Activated CD8-positive, alpha-beta memory T cell treated with anti-CD3 and anti-CD28 coated beads, Interleukin-2, amount 50 U/mL, for 24 hours (primary cell): ENCODE measurements at regions not wholly inside any gene's neighbourhood (a gene's known extent, or its start where the extent isn't known, plus 50 kb on each side); places are given as distances from the start of the nearest gene placed in this dataset.

ENCODE experiments used
- DNase-seq: peaks from one replicate; pipeline ENCODE4 v3.0.0-alpha.2; 2020; ENCODE audit errors: extremely low read depth

DNA sequence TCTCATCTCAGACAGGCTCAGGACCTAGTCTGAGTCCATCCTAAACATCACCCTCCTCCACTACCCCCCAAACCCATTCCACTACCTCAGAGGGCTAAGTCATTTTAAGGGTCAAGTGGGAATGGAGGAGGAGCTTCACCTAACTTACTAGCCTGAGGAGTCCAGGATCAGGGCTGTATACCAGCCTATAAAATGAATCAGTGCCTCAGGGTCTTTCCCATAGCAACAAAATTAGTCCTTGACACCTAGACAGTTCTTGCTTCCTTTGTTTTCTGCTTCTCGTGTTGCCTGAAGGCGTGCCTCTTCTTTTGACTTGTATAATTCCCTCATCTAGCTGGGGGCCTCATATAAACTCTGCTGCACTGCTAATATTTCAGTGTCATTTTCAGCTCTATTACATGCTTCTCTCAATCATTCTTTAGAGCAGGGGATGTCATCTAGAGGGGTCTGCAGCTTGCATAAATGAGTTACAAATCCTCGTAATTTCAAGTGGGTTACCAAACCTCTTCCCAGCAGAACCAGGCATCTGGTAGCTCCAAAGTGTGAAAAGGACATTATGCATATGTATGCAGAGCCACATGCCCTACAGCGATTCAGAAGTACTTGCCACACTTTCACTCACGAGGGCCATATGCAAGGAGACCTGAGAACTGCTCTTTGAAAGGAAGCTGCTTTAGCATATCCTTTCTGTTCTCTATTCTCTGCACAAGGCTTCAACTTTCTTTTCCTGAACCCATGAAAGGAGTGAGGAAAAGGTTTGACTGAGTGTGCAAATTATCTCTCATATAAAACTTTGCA is 311.7 kb upstream of the SEMA6D start:
- DNase-seq, result no peak

GRCh38 chr15:47407692-47408091 is 309.6 kb upstream of the SEMA6D start:
- DNase-seq, result no peak

DNA sequence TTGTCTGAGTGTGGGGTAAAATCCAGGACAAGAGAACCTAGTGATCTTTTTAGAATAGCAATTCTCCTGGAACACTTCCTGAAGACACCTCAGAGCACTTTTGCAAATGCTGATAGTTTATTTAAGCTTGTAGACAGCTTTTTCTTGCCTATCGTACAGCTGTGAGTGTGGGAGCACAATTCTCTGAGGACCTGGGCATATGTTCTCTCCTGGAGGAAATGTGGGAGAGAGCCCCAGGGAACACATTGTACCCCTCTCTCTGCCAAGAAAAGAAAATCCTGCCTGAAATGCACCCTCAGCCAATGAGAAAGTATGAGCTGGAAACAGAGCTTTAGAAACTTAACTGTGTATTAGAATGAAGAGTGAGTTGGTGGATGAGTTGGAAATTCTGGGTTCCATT is 308.3 kb upstream of the SEMA6D start:
- no peak for DNase-seq

- no peak for DNase-seq
Measured at GRCh38 chr15:47409600-47409999, 307.7 kb upstream of the SEMA6D start.

GRCh38 chr15:47410247-47410646 is 307.1 kb upstream of the SEMA6D start:
- no peak for DNase-seq

- DNase-seq, result no peak
Measured at GRCh38 chr15:47411733-47412132, 305.6 kb upstream of the SEMA6D start.

DNA sequence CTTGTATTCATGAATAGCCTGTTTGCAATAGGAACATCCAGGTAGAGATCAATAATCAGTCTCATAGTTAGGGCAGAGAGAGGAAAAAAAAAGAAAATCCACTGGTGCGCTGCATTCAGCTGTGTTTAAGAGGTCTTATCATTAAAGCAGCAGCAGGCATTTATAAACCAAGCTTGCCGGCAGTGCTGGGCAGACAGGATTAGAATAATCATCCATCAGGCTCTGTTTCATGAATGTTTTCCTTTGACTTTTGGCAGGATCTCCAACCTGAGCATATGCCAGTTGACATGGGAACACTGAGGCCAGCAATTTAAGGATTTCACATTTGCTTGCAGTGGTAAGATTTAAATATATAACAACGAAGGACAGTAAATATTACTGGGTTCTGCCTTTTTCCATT is 305.2 kb upstream of the SEMA6D start:
- DNase-seq, result no peak

DNA sequence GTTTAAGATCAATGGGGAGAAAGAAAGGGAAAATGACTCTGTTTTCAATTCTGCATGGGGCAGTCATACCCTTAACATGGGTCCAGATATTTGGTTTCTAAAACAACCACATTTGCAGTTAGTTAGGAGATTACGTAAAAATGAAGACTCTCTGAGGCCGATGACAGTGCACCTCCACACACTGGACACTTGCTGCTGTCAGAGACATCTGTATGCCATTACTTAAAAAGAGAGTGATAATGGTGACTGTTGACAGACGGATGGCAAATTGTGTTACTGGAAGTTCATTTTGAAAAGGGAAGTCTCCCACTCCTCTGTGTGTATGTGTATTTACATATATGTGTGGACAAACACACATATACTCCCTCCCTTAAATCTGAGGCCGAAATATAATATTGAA is 304.5 kb upstream of the SEMA6D start:
- no peak for DNase-seq

DNA sequence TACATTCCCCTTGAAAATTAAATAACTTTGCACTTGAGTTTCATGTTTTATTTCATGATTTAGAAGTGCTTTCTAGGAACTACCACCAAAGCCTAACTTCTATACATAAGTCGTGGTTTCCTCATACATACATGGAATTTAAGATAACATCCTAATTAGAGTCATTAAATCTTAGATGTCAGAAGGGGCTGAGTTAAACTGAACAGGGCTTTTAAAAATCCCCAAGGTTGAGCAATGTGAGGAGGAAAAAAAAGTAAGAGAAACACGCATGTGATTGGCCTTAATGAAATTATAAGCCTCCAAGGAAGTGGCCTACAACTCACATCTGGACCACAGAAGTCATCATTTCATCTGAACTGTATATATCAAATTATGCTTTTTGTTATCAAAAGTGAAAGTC is 303.1 kb upstream of the SEMA6D start:
- no peak for DNase-seq

- DNase-seq, result no peak
Measured at GRCh38 chr15:47415539-47415971, 301.8 kb upstream of the SEMA6D start.

DNA sequence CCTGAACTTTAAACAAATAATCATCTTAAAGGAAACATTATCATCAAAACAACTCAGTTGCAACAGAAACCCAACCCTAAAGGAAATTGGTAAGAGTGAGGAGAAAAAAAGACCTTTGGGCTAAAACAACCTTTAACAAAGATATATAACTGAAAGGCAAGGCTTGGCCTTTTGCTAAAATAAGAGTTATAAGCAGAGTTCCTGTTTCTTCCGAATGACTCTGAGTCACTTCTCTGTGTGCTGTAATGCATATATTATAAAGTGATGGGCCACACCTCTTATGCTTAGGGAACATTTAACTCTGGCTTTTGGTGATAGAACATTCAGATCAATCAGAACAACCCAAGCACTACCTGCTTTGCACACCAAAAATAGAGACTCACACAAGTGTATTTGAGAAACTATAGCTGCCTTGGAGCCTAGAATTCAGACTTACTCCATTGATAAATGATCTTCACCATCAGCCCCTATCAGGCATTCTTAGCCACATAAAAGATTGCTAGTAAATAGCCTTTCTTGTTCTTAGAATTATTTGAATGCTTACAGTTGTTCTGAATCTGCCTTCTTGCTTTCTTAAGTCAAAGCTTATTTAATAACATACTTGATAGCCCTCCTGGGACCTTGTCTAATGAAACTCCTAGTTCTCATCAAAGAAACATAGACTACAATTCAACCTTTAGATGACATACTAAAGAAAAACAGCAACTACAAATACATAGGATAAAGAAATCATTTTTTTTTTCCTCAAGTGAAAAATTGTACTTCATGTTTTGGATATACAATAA is 294.2 kb upstream of the SEMA6D start:
- no peak for DNase-seq

DNA sequence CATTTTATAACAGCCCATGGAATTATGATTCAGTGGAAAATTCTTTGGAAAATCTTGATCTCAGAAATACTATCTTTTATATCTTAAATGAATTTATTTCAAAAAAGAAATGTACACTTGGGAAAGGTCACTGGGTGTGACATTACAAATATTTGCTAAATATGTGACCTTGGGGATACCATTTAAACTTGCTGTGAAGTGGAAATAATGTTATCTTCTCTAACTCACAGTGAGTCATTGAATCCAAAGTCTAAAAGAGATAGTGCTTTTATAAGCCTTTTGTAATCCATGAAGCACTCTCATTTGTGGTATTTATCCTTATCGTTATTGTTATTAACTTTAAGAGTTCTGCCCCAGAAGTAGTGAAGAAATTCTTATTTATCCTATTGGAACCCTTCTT is 289.8 kb upstream of the SEMA6D start:
- no peak for DNase-seq

- no peak for DNase-seq
Measured at GRCh38 chr15:47429376-47429775, 287.9 kb upstream of the SEMA6D start.

GRCh38 chr15:47431501-47431900 is 285.8 kb upstream of the SEMA6D start:
- DNase-seq, result no peak

DNA sequence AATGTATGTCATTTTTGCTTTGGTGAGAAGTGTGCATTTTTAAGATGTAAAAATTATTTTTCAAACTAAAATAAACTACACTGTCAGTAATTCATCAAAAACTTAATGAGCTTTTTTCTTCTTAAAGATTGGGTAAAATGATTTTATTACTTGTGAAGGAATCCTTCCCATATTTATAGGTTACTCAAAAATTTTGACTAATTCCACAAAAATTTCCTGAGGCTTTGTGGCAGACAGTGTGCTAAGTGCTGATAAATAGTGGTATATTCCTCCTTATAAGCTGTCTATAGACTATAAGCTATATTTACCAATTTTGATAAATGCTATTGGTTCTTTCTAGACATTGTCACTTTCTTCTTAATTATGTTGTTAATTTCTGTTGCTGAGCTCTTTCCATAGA is 284.5 kb upstream of the SEMA6D start:
- no peak for DNase-seq

- DNase-seq, result no peak
Measured at GRCh38 chr15:47434596-47434995, 282.7 kb upstream of the SEMA6D start.

DNA sequence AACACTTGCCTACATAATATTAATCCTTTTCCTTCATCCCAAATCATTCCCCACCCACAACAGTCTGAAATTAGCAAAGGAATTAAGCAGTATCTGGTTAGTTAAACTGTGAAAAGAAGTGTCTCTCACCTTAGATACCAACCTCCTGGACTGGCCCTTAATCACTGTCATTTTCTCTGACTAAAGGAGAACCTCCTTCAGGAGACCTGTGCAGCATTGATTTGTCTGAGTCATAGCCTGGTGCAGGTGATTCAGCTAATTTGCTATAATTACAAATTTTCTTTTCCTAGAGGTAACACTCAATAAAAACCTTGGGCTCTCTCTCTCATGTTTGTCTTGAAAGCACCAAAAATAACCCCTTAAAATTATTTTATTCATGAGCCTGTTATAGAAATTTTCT is 279.8 kb upstream of the SEMA6D start:
- DNase-seq, result no peak

- no peak for DNase-seq
Measured at GRCh38 chr15:47439146-47440111, 277.9 kb upstream of the SEMA6D start.

GRCh38 chr15:47442371-47442770 is 274.9 kb upstream of the SEMA6D start:
- no peak for DNase-seq

GRCh38 chr15:47443839-47444238 is 273.5 kb upstream of the SEMA6D start:
- DNase-seq, result no peak

DNA sequence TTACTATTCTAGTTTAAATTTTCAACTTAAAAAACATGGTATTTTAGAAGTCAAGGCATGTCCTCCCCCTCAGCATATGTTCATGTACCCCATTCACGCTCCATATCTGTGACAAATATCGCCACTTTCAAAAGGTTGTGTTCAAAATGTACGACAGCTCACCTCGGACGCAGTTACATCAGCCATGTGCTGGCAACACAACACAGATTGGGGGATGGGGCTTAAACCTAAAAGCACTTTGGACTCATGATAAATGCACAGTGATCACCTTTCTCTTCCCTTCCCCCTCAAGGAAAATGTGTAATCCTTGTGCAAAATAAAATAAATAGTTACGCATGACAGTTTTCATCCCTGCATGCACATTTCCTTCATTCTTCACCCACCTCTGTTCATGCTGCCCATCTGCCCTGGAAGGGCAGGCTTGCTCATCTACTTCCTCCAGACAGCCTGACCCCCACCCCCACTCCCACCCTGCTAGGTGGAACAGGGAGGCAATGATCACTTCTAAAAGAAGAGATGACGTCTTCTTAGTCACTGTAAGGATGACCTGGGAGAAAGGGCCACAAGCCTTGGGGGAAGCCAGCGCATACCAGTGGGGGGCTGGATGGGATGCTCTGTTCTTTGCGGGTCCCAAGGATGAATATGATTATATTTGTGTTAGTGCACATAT is 271.4 kb upstream of the SEMA6D start:
- DNase-seq, result no peak
